HEK293T (cell line): ENCODE measurements at regions not wholly inside any gene's neighbourhood (a gene's known extent, or its start where the extent isn't known, plus 50 kb on each side); places are given as distances from the start of the nearest gene placed in this dataset.

Source experiments
- CTCF ChIA-PET: fragments of 350-600 bp; formaldehyde crosslinking; extraction: SDS; loops from one replicate; lab custom pipeline; 2021; ENCODE audit warnings: antibody characterized with exemption, inconsistent platforms; lab: Yijun Ruan, JAX
- POLR2A ChIA-PET: fragments of 350-600 bp; formaldehyde crosslinking; extraction: SDS; loops from one replicate; lab custom pipeline; 2020; ENCODE audit warnings: antibody characterized with exemption, inconsistent platforms; lab: Yijun Ruan, JAX
- DNase-seq: peaks from one replicate; pipeline ENCODE4 v3.0.0; 2012; ENCODE audit warnings: mixed read lengths; ENCODE audit errors: extremely low spot score
- ARNT ChIP-seq: fragments of 450-650 bp; IDR thresholded peaks from 2 replicates; pipeline ENCODE4 v1.6.1; 2017; ENCODE audit warnings: mild to moderate bottlenecking
- BHLHE40 ChIP-seq: fragments of 450-650 bp; IDR thresholded peaks from 2 replicates; pipeline ENCODE4 v1.6.1; 2016; ENCODE audit warnings: mild to moderate bottlenecking, moderate library complexity, borderline replicate concordance
- CTBP1 ChIP-seq: fragments of 450-650 bp; IDR thresholded peaks from 2 replicates; pipeline ENCODE4 v1.6.1; 2016; ENCODE audit warnings: borderline replicate concordance
- ELF4 ChIP-seq: fragments of 450-650 bp; IDR thresholded peaks from 2 replicates; pipeline ENCODE4 v1.6.1; 2017; ENCODE audit warnings: antibody characterized with exemption
- FOXA1 ChIP-seq: fragments of 450-650 bp; IDR thresholded peaks from 2 replicates; pipeline ENCODE4 v1.6.1; 2016; ENCODE audit warnings: mild to moderate bottlenecking
- FOXK2 ChIP-seq: fragments of 450-650 bp; IDR thresholded peaks from 2 replicates; pipeline ENCODE4 v1.6.1; 2016; ENCODE audit warnings: mild to moderate bottlenecking
- FOXM1 ChIP-seq: fragments of 450-650 bp; IDR thresholded peaks from 2 replicates; pipeline ENCODE4 v1.6.1; 2017; ENCODE audit warnings: mild to moderate bottlenecking, borderline replicate concordance
- HDGF ChIP-seq: fragments of 450-650 bp; IDR thresholded peaks from 2 replicates; pipeline ENCODE4 v1.6.1; 2017; ENCODE audit warnings: antibody characterized with exemption, borderline replicate concordance
- L3MBTL2 ChIP-seq: fragments of 450-650 bp; conservative IDR thresholded peaks from 2 replicates; pipeline ENCODE4 v1.6.1; 2016; ENCODE audit warnings: mild to moderate bottlenecking
- LEF1 ChIP-seq: fragments of 450-650 bp; IDR thresholded peaks from 2 replicates; pipeline ENCODE4 v1.6.1; 2017; ENCODE audit warnings: mild to moderate bottlenecking, borderline replicate concordance
- NFRKB ChIP-seq: fragments of 450-650 bp; IDR thresholded peaks from 2 replicates; pipeline ENCODE4 v1.6.1; 2016; ENCODE audit warnings: mild to moderate bottlenecking, moderate library complexity
- SP1 ChIP-seq: fragments of 450-650 bp; IDR thresholded peaks from 2 replicates; pipeline ENCODE4 v1.6.1; 2017
- SUZ12 ChIP-seq: fragments of 450-650 bp; IDR thresholded peaks from 2 replicates; pipeline ENCODE4 v1.6.1; 2016; ENCODE audit warnings: mild to moderate bottlenecking
- TARDBP ChIP-seq: fragments of 450-650 bp; IDR thresholded peaks from 2 replicates; pipeline ENCODE4 v1.6.1; 2016
- ZNF384 ChIP-seq: fragments of 450-650 bp; IDR thresholded peaks from 2 replicates; pipeline ENCODE4 v1.6.1; 2016
- TF ChIP-seq, protein P1 (sequence below): fragments of 450-650 bp; IDR thresholded peaks from 2 replicates; pipeline ENCODE4 v1.6.1; 2016

DNA sequence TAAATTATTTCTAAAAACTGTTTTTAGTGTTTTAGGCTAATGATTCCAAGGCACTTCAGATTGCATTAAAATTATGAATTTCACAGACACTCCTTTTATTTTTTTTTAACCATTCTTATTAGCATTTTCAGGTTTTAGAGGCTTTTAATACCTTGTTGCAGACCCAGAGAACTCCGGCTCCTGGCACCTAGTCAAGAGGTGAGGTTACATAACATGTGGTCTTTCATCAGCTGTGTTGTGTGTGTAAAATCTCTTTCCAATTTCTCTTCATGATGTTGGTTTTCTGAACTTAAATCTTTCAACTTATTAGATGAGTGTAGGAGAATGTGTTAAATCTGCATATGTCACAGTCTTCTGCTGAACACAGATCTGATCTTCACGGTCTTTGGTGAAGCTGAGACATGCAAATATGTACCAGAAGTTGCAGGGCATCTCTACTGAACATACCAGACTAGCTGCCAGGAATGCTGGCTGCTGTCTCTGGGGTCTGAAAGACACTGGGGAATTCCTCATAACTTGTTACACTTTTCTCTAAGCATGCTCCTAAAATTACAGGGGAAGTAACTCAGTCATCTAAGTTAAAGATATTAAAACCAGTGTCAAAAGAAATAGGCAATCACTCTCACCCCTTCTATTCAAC, 1165.3 kb downstream of the EFNB2 start:
- POLR2A ChIA-PET: no interaction called here
- TF ChIP-seq L3MBTL2: no peak
- no peak for TF ChIP-seq HDGF
- TF ChIP-seq SUZ12: no peak
- TF ChIP-seq ELF4: no peak
- TF ChIP-seq SP1: no peak
- no peak for TF ChIP-seq LEF1
- no peak for TF ChIP-seq ARNT
- no peak for TF ChIP-seq FOXK2
- TF ChIP-seq NFRKB: no peak
- CTCF ChIA-PET: no interaction called here
- DNase-seq: no peak

DNA sequence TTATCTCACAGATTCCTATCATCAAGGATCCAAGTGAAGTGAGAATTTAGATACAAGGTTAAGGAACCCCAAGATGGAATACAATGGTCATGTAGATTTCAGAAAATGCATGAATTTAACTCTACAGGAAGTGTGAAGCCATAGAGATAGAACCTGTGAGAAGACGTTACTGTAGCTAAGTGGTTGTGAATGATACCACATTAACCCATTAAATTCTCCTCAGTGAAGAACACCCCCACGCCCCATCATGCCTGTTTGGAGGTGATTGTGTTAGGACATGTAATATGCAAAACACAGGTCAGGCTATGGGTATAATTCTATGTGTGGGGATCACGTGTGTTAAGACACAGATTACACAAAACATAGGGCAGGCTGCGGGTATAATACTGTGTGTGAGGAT, 1166.7 kb downstream of the EFNB2 start:
- ChIA-PET POLR2A (no interaction called here), CTCF (no interaction called here)
- TF ChIP-seq SUZ12: no peak
- TF ChIP-seq L3MBTL2: no peak
- TF ChIP-seq NFRKB: no peak
- TF ChIP-seq FOXA1: no peak
- TF ChIP-seq, protein P1, sequence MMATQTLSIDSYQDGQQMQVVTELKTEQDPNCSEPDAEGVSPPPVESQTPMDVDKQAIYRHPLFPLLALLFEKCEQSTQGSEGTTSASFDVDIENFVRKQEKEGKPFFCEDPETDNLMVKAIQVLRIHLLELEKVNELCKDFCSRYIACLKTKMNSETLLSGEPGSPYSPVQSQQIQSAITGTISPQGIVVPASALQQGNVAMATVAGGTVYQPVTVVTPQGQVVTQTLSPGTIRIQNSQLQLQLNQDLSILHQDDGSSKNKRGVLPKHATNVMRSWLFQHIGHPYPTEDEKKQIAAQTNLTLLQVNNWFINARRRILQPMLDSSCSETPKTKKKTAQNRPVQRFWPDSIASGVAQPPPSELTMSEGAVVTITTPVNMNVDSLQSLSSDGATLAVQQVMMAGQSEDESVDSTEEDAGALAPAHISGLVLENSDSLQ: no peak
- TF ChIP-seq ZNF384: no peak
- TF ChIP-seq SP1: no peak
- TF ChIP-seq HDGF: no peak
- no peak for TF ChIP-seq CTBP1
- TF ChIP-seq ARNT: no peak
- no peak for TF ChIP-seq FOXM1
- TF ChIP-seq LEF1: no peak
- TF ChIP-seq FOXK2: no peak
- TF ChIP-seq BHLHE40: no peak
- no peak for TF ChIP-seq TARDBP
- no peak for TF ChIP-seq ELF4
- DNase-seq: no peak

DNA sequence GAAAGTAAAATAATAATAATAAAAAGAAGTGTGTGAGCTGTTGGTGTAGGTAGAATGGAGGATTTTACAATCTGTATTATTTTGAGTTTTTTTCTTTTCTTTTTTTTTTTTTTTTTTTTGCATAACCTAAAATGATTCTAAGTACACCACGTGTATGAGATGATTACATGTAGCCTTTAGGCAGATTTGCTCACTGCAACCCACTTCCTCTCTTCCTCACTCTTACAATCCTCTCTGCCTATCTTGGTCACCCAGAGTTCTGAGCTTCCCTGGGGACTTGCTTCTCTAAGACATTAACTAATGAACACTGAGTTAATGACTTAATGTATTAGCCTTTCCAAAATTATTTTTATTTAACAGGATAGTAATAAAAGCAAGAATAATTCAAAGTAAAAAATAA, 1169.6 kb downstream of the EFNB2 start:
- no peak for DNase-seq
- TF ChIP-seq, protein P1: no peak
- no peak for TF ChIP-seq L3MBTL2
- ChIA-PET CTCF (no interaction called here), POLR2A (no interaction called here)

DNA sequence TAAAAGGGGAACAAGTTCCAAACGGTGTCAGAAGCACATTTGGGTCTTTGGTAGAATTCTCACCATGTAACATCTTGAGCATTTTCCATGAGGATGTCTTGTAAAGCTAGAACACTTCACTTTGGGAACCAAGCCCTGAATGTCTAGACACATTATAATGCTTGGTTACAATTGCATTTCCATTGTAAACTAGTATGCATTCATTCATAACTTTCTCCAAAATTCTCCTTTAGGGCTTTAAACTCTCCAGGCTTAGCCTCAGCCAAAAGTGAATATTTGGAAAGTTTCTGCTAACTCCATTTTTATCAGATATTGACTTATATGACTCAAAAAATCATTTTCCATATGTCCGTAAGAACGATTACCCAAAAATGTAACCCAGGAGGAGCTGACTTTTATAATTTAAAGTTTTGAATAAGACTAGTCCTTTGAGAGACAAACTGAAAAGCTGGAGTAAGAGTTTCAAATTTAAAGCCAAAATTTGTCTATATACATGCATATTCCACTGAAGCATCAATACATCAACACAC, 1170.4 kb downstream of the EFNB2 start:
- POLR2A ChIA-PET: no interaction called here
- CTCF ChIA-PET: no interaction called here

DNA sequence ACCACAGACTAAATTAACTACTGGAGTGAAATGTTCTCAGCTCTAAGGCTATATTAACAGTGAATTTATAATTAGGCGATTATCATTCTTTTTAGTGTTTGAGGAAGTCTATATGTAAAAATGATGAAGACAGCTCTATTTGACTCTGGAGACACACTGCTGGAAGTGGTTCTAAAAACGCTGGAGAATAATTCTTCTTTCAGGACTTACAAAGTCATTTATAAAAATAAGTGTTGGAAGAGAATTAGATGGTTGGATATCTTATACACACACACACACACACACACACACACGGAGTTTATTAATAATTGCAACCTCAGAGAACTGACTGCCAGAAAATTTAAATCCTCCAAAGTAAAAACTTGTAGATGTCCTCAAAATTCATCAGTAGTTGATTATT, 1171.3 kb downstream of the EFNB2 start:
- CTCF ChIA-PET: no interaction called here
- no peak for DNase-seq
- no peak for TF ChIP-seq TARDBP
- no peak for TF ChIP-seq SP1
- no peak for TF ChIP-seq FOXA1
- no peak for TF ChIP-seq SUZ12
- no peak for TF ChIP-seq L3MBTL2
- TF ChIP-seq FOXM1: no peak
- no peak for TF ChIP-seq HDGF
- TF ChIP-seq BHLHE40: no peak
- no peak for TF ChIP-seq ZNF384
- TF ChIP-seq ELF4: no peak
- TF ChIP-seq ARNT: no peak
- TF ChIP-seq LEF1: no peak
- TF ChIP-seq NFRKB: no peak
- no peak for TF ChIP-seq CTBP1
- TF ChIP-seq FOXK2: no peak
- TF ChIP-seq, protein P1: no peak
- POLR2A ChIA-PET: no interaction called here

More for the DNA sequence above, 1170.4 kb downstream of the EFNB2 start:
- no peak for DNase-seq
- no peak for TF ChIP-seq HDGF
- TF ChIP-seq FOXK2: no peak

DNA sequence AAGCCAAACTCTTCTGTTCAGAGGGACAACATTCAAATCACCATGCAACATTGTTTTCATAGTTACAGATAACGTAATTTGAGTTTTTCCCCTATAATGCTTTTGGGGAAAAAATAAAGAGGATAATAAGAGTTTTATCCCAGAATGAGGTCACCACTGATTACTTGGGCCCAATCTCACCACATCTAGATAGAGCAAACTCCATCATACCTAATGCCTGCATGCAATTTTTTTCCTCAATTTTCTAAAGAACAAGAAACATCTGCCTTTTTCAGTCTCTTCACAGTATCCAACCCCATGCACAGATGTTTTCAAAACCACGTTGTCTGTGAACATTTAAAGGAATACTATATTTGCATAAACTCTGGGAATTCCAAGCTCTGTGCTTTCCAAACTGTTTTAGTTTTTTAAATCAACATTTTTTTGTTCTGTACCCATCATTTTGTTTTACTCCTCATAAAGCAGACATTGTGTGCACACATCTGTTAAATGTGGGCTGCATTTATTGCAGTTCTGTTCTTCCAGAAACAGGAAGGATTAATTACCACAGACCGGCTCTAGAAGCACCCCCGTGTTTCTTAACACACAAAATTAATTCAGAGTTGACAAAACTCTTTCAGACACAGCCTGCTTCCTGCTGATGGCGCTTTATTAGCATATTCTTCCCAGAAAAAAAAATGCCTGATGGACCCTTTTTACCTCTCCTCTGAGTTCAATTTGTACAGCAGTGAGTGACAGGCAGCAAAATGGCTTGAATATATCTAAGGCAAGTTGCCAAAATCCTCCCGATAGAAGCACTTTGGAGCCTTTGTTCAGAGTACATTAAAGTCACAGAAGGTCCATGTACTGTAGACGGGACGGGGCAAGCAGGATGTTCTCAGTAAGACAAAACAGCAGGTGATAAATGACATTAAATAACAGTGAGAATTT, 1171.9 kb downstream of the EFNB2 start:
- ChIA-PET CTCF (interaction anchor here (0.6 kb wide), 1 partner anchor 25 kb away, joined by 4 read pairs; no protein-coding TSS in a partner anchor), POLR2A (no interaction called here)
- TF ChIP-seq, protein P1: peak; percentile 40; the same call in 1 of the 2 replicates
- TF ChIP-seq BHLHE40 (no peak), FOXK2 (no peak), ELF4 (no peak), FOXM1 (no peak)
- no peak for DNase-seq
